ENCODE measurements at regions not wholly inside any gene's neighbourhood (a gene's known extent, or its start where the extent isn't known, plus 50 kb on each side); places are given as distances from the start of the nearest gene placed in this dataset.

- TF ChIP-seq CTCF (IDR thresholded peaks at IDR 0.05 in 8 of 11, conservative IDR thresholded peaks at IDR 0.05 in 3 of 11) = no peak
- TF ChIP-seq POLR2A (IDR thresholded peaks at IDR 0.05) = no peak
- TF ChIP-seq POLR2AphosphoS5 (IDR thresholded peaks at IDR 0.05) = no peak
Observed at GRCh38 chr5:116992681-116993080, 418.1 kb upstream of the SEMA6A start.

All from spleen (tissue), 7 donors.